HepG2 (cell line): ENCODE measurements at regions not wholly inside any gene's neighbourhood (a gene's known extent, or its start where the extent isn't known, plus 50 kb on each side); places are given as distances from the start of the nearest gene placed in this dataset.

Source experiments
- ELF1 ChIP-seq: sonication (generic); formaldehyde crosslinking; IDR thresholded peaks from 2 replicates; pipeline ENCODE4 v1.4.0; 2020; ENCODE audit warnings: missing genetic modification reagents
- IRF9 ChIP-seq: sonication (generic); formaldehyde crosslinking; IDR thresholded peaks from 2 replicates; pipeline ENCODE4 v1.8.0; 2022; ENCODE audit warnings: missing genetic modification reagents, mild to moderate bottlenecking, borderline replicate concordance
- JDP2 ChIP-seq: sonication (generic); formaldehyde crosslinking; IDR thresholded peaks from 2 replicates; pipeline ENCODE4 v1.8.1; 2022; ENCODE audit warnings: missing genetic modification reagents, borderline replicate concordance
- KLF6 ChIP-seq: IDR thresholded peaks from 2 replicates; pipeline ENCODE4 v1.8.0; 2016; ENCODE audit warnings: missing biosample characterization, missing genetic modification reagents
- NFIB ChIP-seq: sonication (generic); formaldehyde crosslinking; IDR thresholded peaks from 2 replicates; pipeline ENCODE4 v1.9.0; 2021; ENCODE audit warnings: missing genetic modification reagents, mild to moderate bottlenecking, borderline replicate concordance
- RARG ChIP-seq: sonication (generic); formaldehyde crosslinking; IDR thresholded peaks from 2 replicates; pipeline ENCODE4 v1.4.0; 2020; ENCODE audit warnings: low read depth, mild to moderate bottlenecking, missing genetic modification reagents
- SATB2 ChIP-seq: sonication (generic); formaldehyde crosslinking; IDR thresholded peaks from 2 replicates; pipeline ENCODE4 v1.5.0; 2020; ENCODE audit warnings: missing genetic modification reagents
- SP4 ChIP-seq: sonication (generic); formaldehyde crosslinking; IDR thresholded peaks from 2 replicates; pipeline ENCODE4 v1.8.1; 2023; ENCODE audit warnings: mild to moderate bottlenecking, missing genetic modification reagents
- SYNCRIP ChIP-seq: fragments of 200-400 bp; formaldehyde crosslinking; IDR thresholded peaks from 2 replicates; pipeline ENCODE4 v1.6.1; 2018; ENCODE audit warnings: mild to moderate bottlenecking, low read depth, low read length; ENCODE audit not compliant: insufficient read depth
- TCF7L2 ChIP-seq: IDR thresholded peaks from 2 replicates; pipeline ENCODE4 v1.6.1; 2011; ENCODE audit warnings: mild to moderate bottlenecking, low read depth, low read length, moderate library complexity
- ZMAT3 ChIP-seq: sonication (generic); formaldehyde crosslinking; conservative IDR thresholded peaks from 2 replicates; pipeline ENCODE4 v1.7.0; 2021; ENCODE audit warnings: missing genetic modification reagents
- TF ChIP-seq, protein P1 (sequence below): sonication (generic); formaldehyde crosslinking; IDR thresholded peaks from 2 replicates; pipeline ENCODE4 v1.4.0; 2020; ENCODE audit warnings: missing genetic modification reagents
- TF ChIP-seq, protein P2 (sequence below): sonication (generic); formaldehyde crosslinking; IDR thresholded peaks from 2 replicates; pipeline ENCODE4 v1.4.0; 2020; ENCODE audit warnings: mild to moderate bottlenecking, missing genetic modification reagents, borderline replicate concordance
- TF ChIP-seq, protein P3 (sequence below): sonication (generic); formaldehyde crosslinking; IDR thresholded peaks from 2 replicates; pipeline ENCODE4 v1.4.0; 2020; ENCODE audit warnings: missing genetic modification reagents
- TF ChIP-seq, protein P4 (sequence below): sonication (generic); formaldehyde crosslinking; IDR thresholded peaks from 2 replicates; pipeline ENCODE4 v1.5.0; 2020; ENCODE audit warnings: mild to moderate bottlenecking, missing genetic modification reagents

DNA sequence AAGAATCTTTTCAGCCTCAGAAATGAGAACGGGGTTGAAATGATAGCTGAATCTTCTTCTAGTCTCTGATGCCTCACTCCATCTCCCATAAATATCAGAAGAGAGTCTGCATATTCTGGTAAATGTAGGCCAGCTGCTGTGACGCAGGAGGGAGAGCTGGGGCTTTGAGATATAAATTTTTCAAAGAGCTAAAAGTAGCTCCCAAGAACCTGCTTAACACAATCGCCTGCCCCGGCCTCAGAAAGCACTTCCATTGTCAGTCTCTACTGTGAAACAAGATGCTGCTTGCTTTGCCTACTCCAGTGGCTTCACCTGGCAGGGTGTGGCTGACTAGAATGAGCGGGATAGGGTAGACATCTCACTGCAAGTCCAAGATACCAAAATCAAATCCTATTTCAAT is 105.0 kb upstream of the CCDC150 start (continued):
- TF ChIP-seq, protein P1, sequence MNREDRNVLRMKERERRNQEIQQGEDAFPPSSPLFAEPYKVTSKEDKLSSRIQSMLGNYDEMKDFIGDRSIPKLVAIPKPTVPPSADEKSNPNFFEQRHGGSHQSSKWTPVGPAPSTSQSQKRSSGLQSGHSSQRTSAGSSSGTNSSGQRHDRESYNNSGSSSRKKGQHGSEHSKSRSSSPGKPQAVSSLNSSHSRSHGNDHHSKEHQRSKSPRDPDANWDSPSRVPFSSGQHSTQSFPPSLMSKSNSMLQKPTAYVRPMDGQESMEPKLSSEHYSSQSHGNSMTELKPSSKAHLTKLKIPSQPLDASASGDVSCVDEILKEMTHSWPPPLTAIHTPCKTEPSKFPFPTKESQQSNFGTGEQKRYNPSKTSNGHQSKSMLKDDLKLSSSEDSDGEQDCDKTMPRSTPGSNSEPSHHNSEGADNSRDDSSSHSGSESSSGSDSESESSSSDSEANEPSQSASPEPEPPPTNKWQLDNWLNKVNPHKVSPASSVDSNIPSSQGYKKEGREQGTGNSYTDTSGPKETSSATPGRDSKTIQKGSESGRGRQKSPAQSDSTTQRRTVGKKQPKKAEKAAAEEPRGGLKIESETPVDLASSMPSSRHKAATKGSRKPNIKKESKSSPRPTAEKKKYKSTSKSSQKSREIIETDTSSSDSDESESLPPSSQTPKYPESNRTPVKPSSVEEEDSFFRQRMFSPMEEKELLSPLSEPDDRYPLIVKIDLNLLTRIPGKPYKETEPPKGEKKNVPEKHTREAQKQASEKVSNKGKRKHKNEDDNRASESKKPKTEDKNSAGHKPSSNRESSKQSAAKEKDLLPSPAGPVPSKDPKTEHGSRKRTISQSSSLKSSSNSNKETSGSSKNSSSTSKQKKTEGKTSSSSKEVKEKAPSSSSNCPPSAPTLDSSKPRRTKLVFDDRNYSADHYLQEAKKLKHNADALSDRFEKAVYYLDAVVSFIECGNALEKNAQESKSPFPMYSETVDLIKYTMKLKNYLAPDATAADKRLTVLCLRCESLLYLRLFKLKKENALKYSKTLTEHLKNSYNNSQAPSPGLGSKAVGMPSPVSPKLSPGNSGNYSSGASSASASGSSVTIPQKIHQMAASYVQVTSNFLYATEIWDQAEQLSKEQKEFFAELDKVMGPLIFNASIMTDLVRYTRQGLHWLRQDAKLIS (CRISPR knock-in tag), result no peak
- TF ChIP-seq NFIB (CRISPR knock-in tag), result no peak
- TF ChIP-seq, protein P2, sequence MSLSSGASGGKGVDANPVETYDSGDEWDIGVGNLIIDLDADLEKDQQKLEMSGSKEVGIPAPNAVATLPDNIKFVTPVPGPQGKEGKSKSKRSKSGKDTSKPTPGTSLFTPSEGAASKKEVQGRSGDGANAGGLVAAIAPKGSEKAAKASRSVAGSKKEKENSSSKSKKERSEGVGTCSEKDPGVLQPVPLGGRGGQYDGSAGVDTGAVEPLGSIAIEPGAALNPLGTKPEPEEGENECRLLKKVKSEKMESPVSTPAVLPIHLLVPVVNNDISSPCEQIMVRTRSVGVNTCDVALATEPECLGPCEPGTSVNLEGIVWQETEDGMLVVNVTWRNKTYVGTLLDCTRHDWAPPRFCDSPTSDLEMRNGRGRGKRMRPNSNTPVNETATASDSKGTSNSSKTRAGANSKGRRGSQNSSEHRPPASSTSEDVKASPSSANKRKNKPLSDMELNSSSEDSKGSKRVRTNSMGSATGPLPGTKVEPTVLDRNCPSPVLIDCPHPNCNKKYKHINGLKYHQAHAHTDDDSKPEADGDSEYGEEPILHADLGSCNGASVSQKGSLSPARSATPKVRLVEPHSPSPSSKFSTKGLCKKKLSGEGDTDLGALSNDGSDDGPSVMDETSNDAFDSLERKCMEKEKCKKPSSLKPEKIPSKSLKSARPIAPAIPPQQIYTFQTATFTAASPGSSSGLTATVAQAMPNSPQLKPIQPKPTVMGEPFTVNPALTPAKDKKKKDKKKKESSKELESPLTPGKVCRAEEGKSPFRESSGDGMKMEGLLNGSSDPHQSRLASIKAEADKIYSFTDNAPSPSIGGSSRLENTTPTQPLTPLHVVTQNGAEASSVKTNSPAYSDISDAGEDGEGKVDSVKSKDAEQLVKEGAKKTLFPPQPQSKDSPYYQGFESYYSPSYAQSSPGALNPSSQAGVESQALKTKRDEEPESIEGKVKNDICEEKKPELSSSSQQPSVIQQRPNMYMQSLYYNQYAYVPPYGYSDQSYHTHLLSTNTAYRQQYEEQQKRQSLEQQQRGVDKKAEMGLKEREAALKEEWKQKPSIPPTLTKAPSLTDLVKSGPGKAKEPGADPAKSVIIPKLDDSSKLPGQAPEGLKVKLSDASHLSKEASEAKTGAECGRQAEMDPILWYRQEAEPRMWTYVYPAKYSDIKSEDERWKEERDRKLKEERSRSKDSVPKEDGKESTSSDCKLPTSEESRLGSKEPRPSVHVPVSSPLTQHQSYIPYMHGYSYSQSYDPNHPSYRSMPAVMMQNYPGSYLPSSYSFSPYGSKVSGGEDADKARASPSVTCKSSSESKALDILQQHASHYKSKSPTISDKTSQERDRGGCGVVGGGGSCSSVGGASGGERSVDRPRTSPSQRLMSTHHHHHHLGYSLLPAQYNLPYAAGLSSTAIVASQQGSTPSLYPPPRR (CRISPR knock-in tag), result no peak
- TF ChIP-seq, protein P3, sequence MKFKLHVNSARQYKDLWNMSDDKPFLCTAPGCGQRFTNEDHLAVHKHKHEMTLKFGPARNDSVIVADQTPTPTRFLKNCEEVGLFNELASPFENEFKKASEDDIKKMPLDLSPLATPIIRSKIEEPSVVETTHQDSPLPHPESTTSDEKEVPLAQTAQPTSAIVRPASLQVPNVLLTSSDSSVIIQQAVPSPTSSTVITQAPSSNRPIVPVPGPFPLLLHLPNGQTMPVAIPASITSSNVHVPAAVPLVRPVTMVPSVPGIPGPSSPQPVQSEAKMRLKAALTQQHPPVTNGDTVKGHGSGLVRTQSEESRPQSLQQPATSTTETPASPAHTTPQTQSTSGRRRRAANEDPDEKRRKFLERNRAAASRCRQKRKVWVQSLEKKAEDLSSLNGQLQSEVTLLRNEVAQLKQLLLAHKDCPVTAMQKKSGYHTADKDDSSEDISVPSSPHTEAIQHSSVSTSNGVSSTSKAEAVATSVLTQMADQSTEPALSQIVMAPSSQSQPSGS (CRISPR knock-in tag), result no peak
- TF ChIP-seq SYNCRIP, result no peak
- TF ChIP-seq SP4 (CRISPR knock-in tag), result no peak
- TF ChIP-seq ZMAT3 (CRISPR knock-in tag), result no peak
- no peak for TF ChIP-seq JDP2 (CRISPR knock-in tag)
- TF ChIP-seq RARG, result no peak
- TF ChIP-seq ELF1 (CRISPR knock-in tag), result no peak
- TF ChIP-seq SATB2 (CRISPR knock-in tag), result no peak
- TF ChIP-seq KLF6 (CRISPR knock-in tag), result no peak
- TF ChIP-seq, protein P4, sequence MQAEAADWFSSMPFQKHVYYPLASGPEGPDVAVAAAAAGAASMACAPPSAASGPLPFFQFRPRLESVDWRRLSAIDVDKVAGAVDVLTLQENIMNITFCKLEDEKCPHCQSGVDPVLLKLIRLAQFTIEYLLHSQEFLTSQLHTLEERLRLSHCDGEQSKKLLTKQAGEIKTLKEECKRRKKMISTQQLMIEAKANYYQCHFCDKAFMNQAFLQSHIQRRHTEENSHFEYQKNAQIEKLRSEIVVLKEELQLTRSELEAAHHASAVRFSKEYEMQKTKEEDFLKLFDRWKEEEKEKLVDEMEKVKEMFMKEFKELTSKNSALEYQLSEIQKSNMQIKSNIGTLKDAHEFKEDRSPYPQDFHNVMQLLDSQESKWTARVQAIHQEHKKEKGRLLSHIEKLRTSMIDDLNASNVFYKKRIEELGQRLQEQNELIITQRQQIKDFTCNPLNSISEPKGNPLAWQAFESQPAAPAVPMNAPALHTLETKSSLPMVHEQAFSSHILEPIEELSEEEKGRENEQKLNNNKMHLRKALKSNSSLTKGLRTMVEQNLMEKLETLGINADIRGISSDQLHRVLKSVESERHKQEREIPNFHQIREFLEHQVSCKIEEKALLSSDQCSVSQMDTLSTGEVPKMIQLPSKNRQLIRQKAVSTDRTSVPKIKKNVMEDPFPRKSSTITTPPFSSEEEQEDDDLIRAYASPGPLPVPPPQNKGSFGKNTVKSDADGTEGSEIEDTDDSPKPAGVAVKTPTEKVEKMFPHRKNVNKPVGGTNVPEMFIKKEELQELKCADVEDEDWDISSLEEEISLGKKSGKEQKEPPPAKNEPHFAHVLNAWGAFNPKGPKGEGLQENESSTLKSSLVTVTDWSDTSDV (CRISPR knock-in tag), result no peak
- TF ChIP-seq IRF9 (CRISPR knock-in tag), result no peak
- no peak for TF ChIP-seq TCF7L2
